ENCODE measurements at regions not wholly inside any gene's neighbourhood (a gene's known extent, or its start where the extent isn't known, plus 50 kb on each side); places are given as distances from the start of the nearest gene placed in this dataset.
"Not testable (repeated sequence)": the region's sequence is repeated elsewhere in the genome, so short reads cannot be mapped to it uniquely, and the experiment has no call there.

- no peak for DNase-seq
Observed at GRCh38 chr7:130949550-130949949, 215.5 kb upstream of the KLF14 start.

- no peak for DNase-seq
Observed at GRCh38 chr7:130950054-130950453, 216.0 kb upstream of the KLF14 start.

GRCh38 chr7:130950741-130951140, 216.7 kb upstream of the KLF14 start:
- no peak for DNase-seq

- DNase-seq, result no peak
Observed at GRCh38 chr7:130951303-130951975, 217.4 kb upstream of the KLF14 start.

GRCh38 chr7:130951976-130952876, 218.2 kb upstream of the KLF14 start:
- DNase-seq, result no peak

- DNase-seq, result no peak
Observed at GRCh38 chr7:130953196-130953595, 219.2 kb upstream of the KLF14 start.

- DNase-seq, result no peak
Observed at GRCh38 chr7:130954918-130955564, 221.0 kb upstream of the KLF14 start.

- no peak for DNase-seq
Observed at GRCh38 chr7:130955565-130955919, 221.5 kb upstream of the KLF14 start.

GRCh38 chr7:130956417-130957136, 222.6 kb upstream of the KLF14 start:
- no peak for DNase-seq

GRCh38 chr7:130957137-130957513, 223.1 kb upstream of the KLF14 start:
- DNase-seq, result no peak

- not testable (repeated sequence) for DNase-seq
Observed at GRCh38 chr7:130957722-130958435, 223.9 kb upstream of the KLF14 start.

- no peak for DNase-seq
Observed at GRCh38 chr7:130958846-130959245, 224.8 kb upstream of the KLF14 start.

GRCh38 chr7:130959743-130960207, 225.8 kb upstream of the KLF14 start:
- peak; percentile 88 for DNase-seq

- DNase-seq, result peak; percentile 98
Observed at GRCh38 chr7:130960208-130960988, 226.4 kb upstream of the KLF14 start.

GRCh38 chr7:130961128-130961601, 227.2 kb upstream of the KLF14 start:
- peak; percentile 70 for DNase-seq

- DNase-seq, result no peak
Observed at GRCh38 chr7:130962109-130962508, 228.1 kb upstream of the KLF14 start.

- no peak for DNase-seq
Observed at GRCh38 chr7:130963339-130963738, 229.3 kb upstream of the KLF14 start.

- DNase-seq, result no peak
Observed at GRCh38 chr7:130965515-130965914, 231.5 kb upstream of the KLF14 start.

- DNase-seq, result peak; percentile 84
Observed at GRCh38 chr7:130966246-130967009, 232.4 kb upstream of the KLF14 start.

GRCh38 chr7:130970196-130970595, 236.2 kb upstream of the KLF14 start:
- DNase-seq, result no peak

- DNase-seq, result no peak
Observed at GRCh38 chr7:130970696-130971095, 236.7 kb upstream of the KLF14 start.
